WTC11 (cell line): ENCODE measurements at regions not wholly inside any gene's neighbourhood (a gene's known extent, or its start where the extent isn't known, plus 50 kb on each side); places are given as distances from the start of the nearest gene placed in this dataset.
"Not testable (repeated sequence)": the region's sequence is repeated elsewhere in the genome, so short reads cannot be mapped to it uniquely, and the experiment has no call there.

Source experiments
- ATAC-seq: fragments of 200-7000 bp; cut with Tn5 transposase; 2 replicates; pipeline ENCODE4 v1.10.0; 2021; ENCODE audit warnings: mild to moderate bottlenecking, moderate library complexity
- CTCF ChIA-PET: fragments of 300-600 bp; sonication (Branson Sonifier 250); formaldehyde crosslinking; loops from one replicate; lab custom pipeline; 2021; ENCODE audit warnings: antibody characterized with exemption; lab: Charles Lee
- POLR2A ChIA-PET: fragments of 350-600 bp; sonication (Branson Sonifier 250); formaldehyde crosslinking; loops from one replicate; lab custom pipeline; 2021; ENCODE audit warnings: antibody characterized with exemption; lab: Charles Lee
- DNase-seq: peaks from one replicate; pipeline ENCODE4 v3.0.0; 2021; ENCODE audit warnings: low spot score
- H3K27ac Mint-ChIP-seq: 2 replicates; pipeline ENCODE4 v1.8.0; 2021; ENCODE audit warnings: mixed read lengths
- H3K27me3 Mint-ChIP-seq: 2 replicates; pipeline ENCODE4 v1.8.0; 2021; ENCODE audit warnings: low read depth, mild to moderate bottlenecking, moderate library complexity, mixed read lengths
- H3K36me3 Mint-ChIP-seq: 2 replicates; pipeline ENCODE4 v1.8.0; 2021; ENCODE audit warnings: mixed read lengths
- H3K4me1 Mint-ChIP-seq: 2 replicates; pipeline ENCODE4 v1.8.0; 2022; ENCODE audit warnings: mixed read lengths
- H3K4me3 Mint-ChIP-seq: 2 replicates; pipeline ENCODE4 v1.8.0; 2021; ENCODE audit warnings: mild to moderate bottlenecking, moderate library complexity, mixed read lengths
- H3K9me3 Mint-ChIP-seq: 2 replicates; pipeline ENCODE4 v1.8.0; 2021; ENCODE audit warnings: mixed read lengths
- CREM ChIP-seq: sonication (generic); formaldehyde crosslinking; IDR thresholded peaks from 2 replicates; pipeline ENCODE4 v1.8.1; 2022; ENCODE audit warnings: mild to moderate bottlenecking, missing genetic modification reagents, moderate library complexity
- ELF4 ChIP-seq: sonication (generic); formaldehyde crosslinking; IDR thresholded peaks from 2 replicates; pipeline ENCODE4 v1.8.1; 2022; ENCODE audit warnings: low read depth, mild to moderate bottlenecking, moderate library complexity, missing genetic modification reagents
- FOXJ3 ChIP-seq: sonication (generic); formaldehyde crosslinking; IDR thresholded peaks from 2 replicates; pipeline ENCODE4 v1.9.0; 2021; ENCODE audit warnings: missing genetic modification reagents, mild to moderate bottlenecking, borderline replicate concordance
- FOXP1 ChIP-seq: sonication (generic); formaldehyde crosslinking; IDR thresholded peaks from 2 replicates; pipeline ENCODE4 v1.8.0; 2022; ENCODE audit warnings: missing genetic modification reagents, mild to moderate bottlenecking, moderate library complexity, borderline replicate concordance
- FOXP4 ChIP-seq: sonication (generic); formaldehyde crosslinking; IDR thresholded peaks from 2 replicates; pipeline ENCODE4 v1.8.0; 2022; ENCODE audit warnings: mild to moderate bottlenecking, missing genetic modification reagents
- GABPB1 ChIP-seq: sonication (generic); formaldehyde crosslinking; IDR thresholded peaks from 2 replicates; pipeline ENCODE4 v1.8.1; 2023; ENCODE audit warnings: mild to moderate bottlenecking, missing genetic modification reagents
- GTF2I ChIP-seq: fragments of 250-450 bp; sonication (Bioruptor Pico); conservative IDR thresholded peaks from 2 replicates; pipeline ENCODE4 v1.4.0; 2021; ENCODE audit warnings: mild to moderate bottlenecking
- IRF2 ChIP-seq: sonication (generic); formaldehyde crosslinking; IDR thresholded peaks from 2 replicates; pipeline ENCODE4 v1.8.0; 2022; ENCODE audit warnings: low read depth, missing genetic modification reagents, borderline replicate concordance
- JUN ChIP-seq: sonication (generic); formaldehyde crosslinking; IDR thresholded peaks from 2 replicates; pipeline ENCODE4 v1.8.0; 2023; ENCODE audit warnings: mild to moderate bottlenecking, missing genetic modification reagents
- NFATC4 ChIP-seq: fragments of 250-450 bp; sonication (Bioruptor Pico); IDR thresholded peaks from 2 replicates; pipeline ENCODE4 v1.9.0; 2021; ENCODE audit warnings: mild to moderate bottlenecking
- NFE2L1 ChIP-seq: sonication (generic); formaldehyde crosslinking; IDR thresholded peaks from 2 replicates; pipeline ENCODE4 v1.8.1; 2023; ENCODE audit warnings: missing genetic modification reagents
- NR2C2 ChIP-seq: sonication (generic); formaldehyde crosslinking; IDR thresholded peaks from 2 replicates; pipeline ENCODE4 v1.8.0; 2022; ENCODE audit warnings: mild to moderate bottlenecking, missing genetic modification reagents
- PRDM15 ChIP-seq: sonication (generic); formaldehyde crosslinking; IDR thresholded peaks from 2 replicates; pipeline ENCODE4 v1.8.0; 2022; ENCODE audit warnings: missing genetic modification reagents
- SMAD3 ChIP-seq: sonication (generic); formaldehyde crosslinking; IDR thresholded peaks from 2 replicates; pipeline ENCODE4 v1.8.0; 2022; ENCODE audit warnings: missing genetic modification reagents, mild to moderate bottlenecking, borderline replicate concordance
- SMAD4 ChIP-seq: sonication (generic); formaldehyde crosslinking; IDR thresholded peaks from 2 replicates; pipeline ENCODE4 v1.8.0; 2022; ENCODE audit warnings: mild to moderate bottlenecking, missing genetic modification reagents
- TEAD4 ChIP-seq: sonication (generic); formaldehyde crosslinking; IDR thresholded peaks from 2 replicates; pipeline ENCODE4 v1.8.0; 2022; ENCODE audit warnings: mild to moderate bottlenecking, missing genetic modification reagents
- ZNF121 ChIP-seq: sonication (generic); formaldehyde crosslinking; IDR thresholded peaks from 2 replicates; pipeline ENCODE4 v1.8.0; 2023; ENCODE audit warnings: missing genetic modification reagents
- ZNF232 ChIP-seq: sonication (generic); formaldehyde crosslinking; IDR thresholded peaks from 2 replicates; pipeline ENCODE4 v1.8.0; 2022; ENCODE audit warnings: mild to moderate bottlenecking, missing genetic modification reagents
- ZNF281 ChIP-seq: sonication (generic); formaldehyde crosslinking; IDR thresholded peaks from 2 replicates; pipeline ENCODE4 v1.8.0; 2023; ENCODE audit warnings: mild to moderate bottlenecking, missing genetic modification reagents
- ZNF425 ChIP-seq: fragments of 250-450 bp; sonication (Bioruptor Pico); conservative IDR thresholded peaks from 2 replicates; pipeline ENCODE4 v1.9.0; 2021; ENCODE audit warnings: mild to moderate bottlenecking

GRCh38 chr11:23780231-23780630 lies 716.6 kb upstream of the LUZP2 start (continued):
- TF ChIP-seq ZNF281 (CRISPR knock-in tag) = no peak
- TF ChIP-seq JUN = no peak
- TF ChIP-seq NR2C2 (CRISPR knock-in tag) = no peak
- TF ChIP-seq TEAD4 (CRISPR knock-in tag) = no peak

GRCh38 chr11:23781803-23782560 lies 714.9 kb upstream of the LUZP2 start:
- Mint-ChIP-seq H3K36me3 (peaks cover 2% of the 10 kb centered on the region), H3K27ac (no peak overlapping the region), H3K4me1 (0 out of 2 replicates have a peak, but pooled peaks cover 3% of the 10 kb centered on the region), H3K4me3 (no peak overlapping the region), H3K27me3 (no peaks in the 10 kb centered on the region), H3K9me3 (peaks cover 6% of the 10 kb centered on the region)
- ATAC-seq (no peak), DNase-seq (no peak)
- ChIA-PET POLR2A (no interaction called here), CTCF (no interaction called here)
- TF ChIP-seq ELF4 (CRISPR knock-in tag) (no peak), FOXJ3 (CRISPR knock-in tag) (no peak), GABPB1 (CRISPR knock-in tag) (no peak), FOXP4 (CRISPR knock-in tag) (no peak), TEAD4 (CRISPR knock-in tag) (no peak), ZNF232 (no peak), NFATC4 (CRISPR knock-in tag) (no peak), SMAD3 (CRISPR knock-in tag) (no peak), ZNF425 (CRISPR knock-in tag) (no peak), ZNF281 (CRISPR knock-in tag) (no peak), IRF2 (CRISPR knock-in tag) (no peak), SMAD4 (no peak), PRDM15 (CRISPR knock-in tag) (no peak), ZNF121 (CRISPR knock-in tag) (no peak), FOXP1 (no peak), GTF2I (CRISPR knock-in tag) (no peak), NFE2L1 (CRISPR knock-in tag) (no peak), CREM (CRISPR knock-in tag) (no peak)

- peaks cover 15% of the 10 kb centered on the region; the same call in 1 of the 2 replicates for H3K9me3 Mint-ChIP-seq
- POLR2A ChIA-PET, H3K36me3 Mint-ChIP-seq, CTCF ChIA-PET, H3K27ac Mint-ChIP-seq, DNase-seq, H3K27me3 Mint-ChIP-seq, ATAC-seq, H3K4me1 Mint-ChIP-seq, H3K4me3 Mint-ChIP-seq: not testable (repeated sequence)
Observed at GRCh38 chr11:23786974-23787373, 709.9 kb upstream of the LUZP2 start.
